Upper lobe of left lung (tissue), 6 donors: ENCODE measurements at regions not wholly inside any gene's neighbourhood (a gene's known extent, or its start where the extent isn't known, plus 50 kb on each side); places are given as distances from the start of the nearest gene placed in this dataset.

Experiments used
- ATAC-seq, 2 donors: fragments of 200-7000 bp; cut with Tn5 transposase; one replicate each; pipeline ENCODE4 v1.9.1; 2022; ENCODE audit warnings: mild to moderate bottlenecking in 2 of 2, moderate library complexity in 2 of 2; ENCODE audit not compliant: low FRiP score in 2 of 2
- DNase-seq, 2 donors: peaks; one replicate each; pipeline ENCODE4 v3.0.0-alpha.2; 2019 to 2020
- H3K27ac ChIP-seq, 4 donors: fragments of 200-600 bp; sonication (generic); one replicate each; pipeline ENCODE4 v1.5.1; 2016 to 2019
- H3K27me3 ChIP-seq, 4 donors: fragments of 200-600 bp; sonication (generic); one replicate each; pipeline ENCODE4 v1.5.1; 2017 to 2019
- H3K36me3 ChIP-seq, 4 donors: fragments of 200-600 bp; sonication (generic); one replicate each; pipeline ENCODE4 v1.5.1; 2016 to 2019
- H3K4me1 ChIP-seq, 4 donors: fragments of 200-600 bp; sonication (generic); one replicate each; pipeline ENCODE4 v1.5.1; 2018 to 2019
- H3K4me3 ChIP-seq, 4 donors: fragments of 200-600 bp; sonication (generic); one replicate each; pipeline ENCODE4 v1.5.1; 2017 to 2019; ENCODE audit warnings: mild to moderate bottlenecking in 2 of 4, moderate library complexity in 1 of 4
- H3K9me3 ChIP-seq, 4 donors: fragments of 200-600 bp; sonication (generic); one replicate each; pipeline ENCODE4 v1.5.1; 2018 to 2019
- EP300 ChIP-seq, 4 donors: sonication (generic); formaldehyde crosslinking; IDR thresholded peaks; one replicate each; pipeline ENCODE4 v1.5.1; 2017; ENCODE audit warnings: antibody characterized with exemption in 4 of 4, control low read depth in 2 of 4
- POLR2A ChIP-seq, 4 donors: fragments of 450-650 bp; IDR thresholded peaks; one replicate each; pipeline ENCODE4 v1.5.1; 2016 to 2017; ENCODE audit warnings: antibody characterized with exemption in 4 of 4, mild to moderate bottlenecking in 2 of 4
- POLR2AphosphoS5 ChIP-seq, 2 donors: sonication (generic); formaldehyde crosslinking; IDR thresholded peaks; one replicate each; pipeline ENCODE4 v1.5.1; 2017; ENCODE audit warnings: antibody characterized with exemption in 2 of 2
- WGBS, 2 donors: methylation state at CpG; one replicate each; pipeline ENCODE4 v1.1.5; 2017 to 2018; 5-methylcytosine and 5-hydroxymethylcytosine counted together
- TF ChIP-seq, protein P1 (sequence below), 6 experiments: fragments of 450-650 bp in 4 of 6; fragments of 200-600 bp in 2 of 6; sonication (generic) in 2 of 6; IDR thresholded peaks; one replicate each; pipeline ENCODE4 v1.5.1; 2016 to 2019; ENCODE audit warnings: antibody characterized with exemption in 6 of 6
- donor health status: DM: no; HTN: no; CAD: no; lungs with moderate emphysema.
- donor health status: DM: no; HTN: yes; CAD: no; lungs with severe emphysema.

DNA sequence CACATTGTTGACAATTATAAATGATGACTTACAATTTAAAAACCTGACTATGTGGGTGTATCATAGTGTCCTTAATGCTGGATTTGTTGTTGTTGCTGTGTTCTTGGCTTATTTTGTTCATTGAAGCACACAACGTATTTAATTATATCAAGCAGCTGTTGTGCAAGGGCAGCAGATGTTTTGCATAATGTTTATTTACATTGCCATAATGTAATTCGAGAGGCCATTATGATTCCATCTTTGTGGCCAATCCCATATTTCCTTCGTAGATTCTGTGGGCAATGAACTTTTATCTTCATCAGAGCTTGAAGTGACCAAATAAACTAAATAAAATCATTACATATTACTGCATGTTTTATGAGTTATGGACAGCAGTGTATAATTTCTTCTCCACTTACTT, 422.6 kb upstream of the GALNTL6 start:
- 62 to 66% methylated on average over 3 of the region's 3 CpGs for WGBS, 2 donors
- ATAC-seq (no peak), DNase-seq (no peak)
- H3K27me3 ChIP-seq: no peaks in the 10 kb centered on the region
- H3K36me3 ChIP-seq: no peaks in the 10 kb centered on the region
- no peak overlapping the region for H3K4me3 ChIP-seq
- no peaks in the 10 kb centered on the region for H3K4me1 ChIP-seq
- no peak overlapping the region for H3K27ac ChIP-seq
- TF ChIP-seq POLR2AphosphoS5 (IDR thresholded peaks at IDR 0.05): no peak
- TF ChIP-seq, protein P1, sequence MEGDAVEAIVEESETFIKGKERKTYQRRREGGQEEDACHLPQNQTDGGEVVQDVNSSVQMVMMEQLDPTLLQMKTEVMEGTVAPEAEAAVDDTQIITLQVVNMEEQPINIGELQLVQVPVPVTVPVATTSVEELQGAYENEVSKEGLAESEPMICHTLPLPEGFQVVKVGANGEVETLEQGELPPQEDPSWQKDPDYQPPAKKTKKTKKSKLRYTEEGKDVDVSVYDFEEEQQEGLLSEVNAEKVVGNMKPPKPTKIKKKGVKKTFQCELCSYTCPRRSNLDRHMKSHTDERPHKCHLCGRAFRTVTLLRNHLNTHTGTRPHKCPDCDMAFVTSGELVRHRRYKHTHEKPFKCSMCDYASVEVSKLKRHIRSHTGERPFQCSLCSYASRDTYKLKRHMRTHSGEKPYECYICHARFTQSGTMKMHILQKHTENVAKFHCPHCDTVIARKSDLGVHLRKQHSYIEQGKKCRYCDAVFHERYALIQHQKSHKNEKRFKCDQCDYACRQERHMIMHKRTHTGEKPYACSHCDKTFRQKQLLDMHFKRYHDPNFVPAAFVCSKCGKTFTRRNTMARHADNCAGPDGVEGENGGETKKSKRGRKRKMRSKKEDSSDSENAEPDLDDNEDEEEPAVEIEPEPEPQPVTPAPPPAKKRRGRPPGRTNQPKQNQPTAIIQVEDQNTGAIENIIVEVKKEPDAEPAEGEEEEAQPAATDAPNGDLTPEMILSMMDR (IDR thresholded peaks at IDR 0.05): no peak
- TF ChIP-seq EP300 (IDR thresholded peaks at IDR 0.05): no peak
- TF ChIP-seq POLR2A (IDR thresholded peaks at IDR 0.05): no peak
- H3K9me3 ChIP-seq: peaks cover 0 to 4% (median 0%) of the 10 kb centered on the region in 4 donors

DNA sequence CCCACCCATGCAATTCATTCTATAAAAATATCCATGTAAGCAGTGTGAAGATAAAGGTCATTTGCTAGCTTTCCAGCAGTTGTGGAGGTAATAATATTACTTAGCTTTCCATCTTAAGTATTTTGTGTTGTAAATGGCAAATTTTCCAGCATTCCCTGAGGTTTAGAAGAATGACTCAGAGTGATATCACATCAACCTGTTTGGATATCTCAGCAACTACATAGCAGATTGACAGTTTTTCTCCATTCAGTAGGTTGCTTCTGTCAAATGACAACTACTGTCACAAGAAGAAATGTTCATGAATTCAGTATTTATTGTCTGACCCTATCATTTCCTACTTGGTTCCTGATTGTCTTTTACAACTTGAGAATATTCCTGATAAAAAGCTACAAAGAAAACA, 434.9 kb upstream of the GALNTL6 start:
- no peaks in the 10 kb centered on the region for H3K36me3 ChIP-seq
- H3K4me1 ChIP-seq: no peaks in the 10 kb centered on the region
- no peaks in the 10 kb centered on the region for H3K27me3 ChIP-seq
- DNase-seq: no peak
- H3K4me3 ChIP-seq: no peak overlapping the region
- H3K9me3 ChIP-seq: no peaks in the 10 kb centered on the region
- TF ChIP-seq, protein P1 (IDR thresholded peaks at IDR 0.05): no peak
- no peak for TF ChIP-seq POLR2A (IDR thresholded peaks at IDR 0.05)
- ATAC-seq: no peak
- no peak overlapping the region for H3K27ac ChIP-seq

- Histone ChIP-seq H3K27me3 (no peaks in the 10 kb centered on the region), H3K27ac (no peak overlapping the region), H3K9me3 (no peaks in the 10 kb centered on the region), H3K4me1 (no peaks in the 10 kb centered on the region), H3K36me3 (no peaks in the 10 kb centered on the region), H3K4me3 (no peak overlapping the region)
- DNase-seq (no peak), ATAC-seq (no peak)
- TF ChIP-seq POLR2A (IDR thresholded peaks at IDR 0.05): no peak
- TF ChIP-seq POLR2AphosphoS5 (IDR thresholded peaks at IDR 0.05): no peak
- TF ChIP-seq, protein P1 (IDR thresholded peaks at IDR 0.05): no peak
- TF ChIP-seq EP300 (IDR thresholded peaks at IDR 0.05): no peak
- 76 to 93% methylated on average over 1 of the region's 1 CpG for WGBS, 2 donors
Observed at GRCh38 chr4:171376724-171377123, 436.5 kb upstream of the GALNTL6 start.

DNA sequence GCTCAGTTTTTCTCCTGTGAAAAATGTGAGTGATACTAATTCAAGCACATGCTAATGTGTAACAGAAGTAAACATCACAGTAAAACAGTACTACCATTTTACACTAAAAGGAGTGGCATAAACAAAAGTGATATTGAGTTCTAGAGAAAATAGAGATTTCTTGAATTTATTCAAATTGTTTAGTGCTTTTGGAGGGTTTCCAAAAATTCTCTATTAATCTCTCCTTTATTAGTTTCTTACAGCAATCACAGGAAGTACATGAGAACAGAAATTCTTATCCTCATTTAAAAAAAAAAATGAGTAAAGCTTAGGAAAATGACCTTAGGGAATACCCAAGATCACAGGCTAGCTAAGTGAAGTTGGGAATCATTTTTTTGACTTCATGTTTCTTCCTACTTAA, 459.7 kb upstream of the GALNTL6 start:
- TF ChIP-seq POLR2AphosphoS5 (IDR thresholded peaks at IDR 0.05): no peak
- TF ChIP-seq EP300 (IDR thresholded peaks at IDR 0.05): no peak
- no peak for ATAC-seq

DNA sequence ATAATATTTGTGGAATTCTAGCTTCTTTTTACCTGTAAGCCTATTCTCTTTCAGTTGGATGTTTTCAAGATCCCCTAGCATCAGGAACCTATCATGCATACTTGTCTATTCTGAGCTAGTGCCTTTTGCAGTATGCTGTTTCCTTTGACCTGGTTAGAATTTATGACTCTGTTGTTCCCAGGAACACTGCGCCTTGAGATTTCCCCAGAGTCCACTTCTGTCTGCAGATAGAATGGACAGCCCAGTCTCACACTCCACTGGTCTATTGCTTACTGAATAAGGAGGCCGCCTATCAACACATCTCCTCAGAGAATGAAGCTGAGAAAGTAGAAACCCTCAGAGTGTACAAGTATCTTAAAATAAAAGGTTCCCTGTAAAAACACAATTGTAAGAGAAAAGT, 465.1 kb upstream of the GALNTL6 start:
- no peak for DNase-seq
- H3K4me3 ChIP-seq: no peak overlapping the region
- no peaks in the 10 kb centered on the region for H3K36me3 ChIP-seq
- no peaks in the 10 kb centered on the region for H3K4me1 ChIP-seq
- TF ChIP-seq POLR2A (IDR thresholded peaks at IDR 0.05): no peak
- TF ChIP-seq POLR2AphosphoS5 (IDR thresholded peaks at IDR 0.05): no peak
- no peak for TF ChIP-seq EP300 (IDR thresholded peaks at IDR 0.05)
- TF ChIP-seq, protein P1 (IDR thresholded peaks at IDR 0.05): no peak
- WGBS, 2 donors: 90 to 93% methylated on average over 2 of the region's 2 CpGs
- H3K9me3 ChIP-seq: no peaks in the 10 kb centered on the region
- H3K27me3 ChIP-seq: no peaks in the 10 kb centered on the region
- H3K27ac ChIP-seq: no peak overlapping the region
- no peak for ATAC-seq

More for the DNA sequence above, 459.7 kb upstream of the GALNTL6 start:
- Histone ChIP-seq H3K27ac (no peak overlapping the region), H3K4me3 (no peak overlapping the region), H3K9me3 (no peaks in the 10 kb centered on the region), H3K36me3 (no peaks in the 10 kb centered on the region), H3K27me3 (no peaks in the 10 kb centered on the region), H3K4me1 (no peaks in the 10 kb centered on the region)
- DNase-seq: no peak
